ENCODE measurements at regions not wholly inside any gene's neighbourhood (a gene's known extent, or its start where the extent isn't known, plus 50 kb on each side); places are given as distances from the start of the nearest gene placed in this dataset.

- Histone ChIP-seq H3K4me3 (ENCODE audit: low read length) (no peak overlapping the region), H3K36me3 (ENCODE audit: low read depth, low read length) (no peaks in the 10 kb centered on the region), H3K4me1 (ENCODE audit: insufficient read depth, low read length) (no peaks in the 10 kb centered on the region), H3K9ac (ENCODE audit: low read length) (no peak overlapping the region), H3K79me2 (ENCODE audit: low read length) (no peaks in the 10 kb centered on the region), H3K9me2 (replicated peaks; ENCODE audit: low read length) (no peaks in the 10 kb centered on the region), H3F3A (ENCODE audit: low read length, unreplicated experiment) (no peaks in the 10 kb centered on the region), H2AFZ (ENCODE audit: low read length) (no peak overlapping the region), H4K20me1 (ENCODE audit: low read length) (no peaks in the 10 kb centered on the region), H3K27ac (ENCODE audit: low read length) (no peak overlapping the region), H3K27me3 (ENCODE audit: low read length) (peaks cover 95% of the 10 kb centered on the region), H3K4me2 (ENCODE audit: low read length) (no peak overlapping the region), H3K9me3 (ENCODE audit: low read length) (no peaks in the 10 kb centered on the region)
- ChIA-PET CTCF (no interaction called here), POLR2A (ENCODE audit: unreplicated experiment) (no interaction called here)
- DNase-seq (no peak), ATAC-seq (no peak)
- intact Hi-C loops (cut with micrococcal nuclease): no loop called here
- TF ChIP-seq EZH2phosphoT487 (IDR thresholded peaks at IDR 0.05; ENCODE audit: borderline replicate concordance, low read length) (no peak), CTCF (conservative IDR thresholded peaks at IDR 0.05; ENCODE audit: low read depth, low read length) (no peak), EZH2 (IDR thresholded peaks at IDR 0.05; ENCODE audit: low read length, unreplicated experiment) (no peak)
- no TSS peak for BruUV-seq (replicated peaks)
These were observed 107.9 kb upstream of the GPC1 start for GRCh38 chr2:240327566-240327965.

GRCh38 chr2:240328526-240328925 is 106.9 kb upstream of the GPC1 start:
- Histone ChIP-seq H2AFZ (ENCODE audit: low read length) (no peak overlapping the region), H3K27ac (ENCODE audit: low read length) (no peak overlapping the region), H3K36me3 (ENCODE audit: low read depth, low read length) (no peaks in the 10 kb centered on the region), H3K9me2 (replicated peaks; ENCODE audit: low read length) (no peaks in the 10 kb centered on the region), H3K4me2 (ENCODE audit: low read length) (no peak overlapping the region), H3F3A (ENCODE audit: low read length, unreplicated experiment) (no peaks in the 10 kb centered on the region), H4K20me1 (ENCODE audit: low read length) (no peaks in the 10 kb centered on the region), H3K4me3 (ENCODE audit: low read length) (no peak overlapping the region), H3K9me3 (ENCODE audit: low read length) (no peaks in the 10 kb centered on the region), H3K9ac (ENCODE audit: low read length) (no peak overlapping the region), H3K4me1 (ENCODE audit: insufficient read depth, low read length) (no peaks in the 10 kb centered on the region), H3K27me3 (ENCODE audit: low read length) (peaks cover 94% of the 10 kb centered on the region), H3K79me2 (ENCODE audit: low read length) (no peaks in the 10 kb centered on the region)
- TF ChIP-seq CTCF (conservative IDR thresholded peaks at IDR 0.05; ENCODE audit: low read depth, low read length): no peak
- no peak for TF ChIP-seq EZH2 (IDR thresholded peaks at IDR 0.05; ENCODE audit: low read length, unreplicated experiment)
- TF ChIP-seq EZH2phosphoT487 (IDR thresholded peaks at IDR 0.05; ENCODE audit: borderline replicate concordance, low read length): no peak
- CTCF ChIA-PET: no interaction called here
- BruUV-seq (replicated peaks): no TSS peak
- POLR2A ChIA-PET (ENCODE audit: unreplicated experiment): no interaction called here
- ATAC-seq (no peak), DNase-seq (no peak)
- intact Hi-C loops (cut with micrococcal nuclease): no loop called here

- Histone ChIP-seq H3F3A (ENCODE audit: low read length, unreplicated experiment) (no peaks in the 10 kb centered on the region), H3K4me2 (ENCODE audit: low read length) (no peak overlapping the region), H2AFZ (ENCODE audit: low read length) (no peak overlapping the region), H3K79me2 (ENCODE audit: low read length) (no peaks in the 10 kb centered on the region), H3K27ac (ENCODE audit: low read length) (no peak overlapping the region), H3K27me3 (ENCODE audit: low read length) (peaks cover 94% of the 10 kb centered on the region), H3K4me1 (ENCODE audit: insufficient read depth, low read length) (no peaks in the 10 kb centered on the region), H4K20me1 (ENCODE audit: low read length) (no peaks in the 10 kb centered on the region), H3K9me2 (replicated peaks; ENCODE audit: low read length) (no peaks in the 10 kb centered on the region), H3K9ac (ENCODE audit: low read length) (no peak overlapping the region), H3K9me3 (ENCODE audit: low read length) (no peaks in the 10 kb centered on the region), H3K36me3 (ENCODE audit: low read depth, low read length) (no peaks in the 10 kb centered on the region), H3K4me3 (ENCODE audit: low read length) (no peak overlapping the region)
- ChIA-PET CTCF (no interaction called here), POLR2A (ENCODE audit: unreplicated experiment) (no interaction called here)
- no peak for TF ChIP-seq EZH2phosphoT487 (IDR thresholded peaks at IDR 0.05; ENCODE audit: borderline replicate concordance, low read length)
- TF ChIP-seq EZH2 (IDR thresholded peaks at IDR 0.05; ENCODE audit: low read length, unreplicated experiment): no peak
- no peak for TF ChIP-seq CTCF (conservative IDR thresholded peaks at IDR 0.05; ENCODE audit: low read depth, low read length)
- ATAC-seq (no peak), DNase-seq (no peak)
- BruUV-seq (replicated peaks): no TSS peak
- intact Hi-C loops (cut with micrococcal nuclease): no loop called here
These were observed 106.3 kb upstream of the GPC1 start for GRCh38 chr2:240329116-240329665.
